ENCODE measurements at regions not wholly inside any gene's neighbourhood (a gene's known extent, or its start where the extent isn't known, plus 50 kb on each side); places are given as distances from the start of the nearest gene placed in this dataset.
"Not testable (repeated sequence)": the region's sequence is repeated elsewhere in the genome, so short reads cannot be mapped to it uniquely, and the experiment has no call there.

DNA sequence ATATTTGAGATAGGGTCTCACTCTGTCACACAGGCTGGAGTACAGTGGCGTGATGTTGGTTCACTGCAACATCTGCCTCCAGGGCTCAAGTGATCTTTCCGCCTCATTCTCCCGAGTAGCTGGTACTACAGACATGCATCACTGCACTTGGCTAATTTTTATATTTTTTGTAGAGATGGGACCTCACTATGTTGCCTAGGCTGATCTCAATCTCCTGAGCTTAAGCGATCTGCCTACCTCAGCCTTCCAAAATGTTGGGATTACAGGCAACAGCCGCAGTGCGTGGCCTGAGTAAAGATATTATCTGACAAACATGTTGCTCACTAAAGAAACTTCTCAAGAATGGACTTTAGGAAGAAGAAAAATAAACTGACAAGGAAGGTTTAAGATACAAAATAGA lies 125.4 kb upstream of the ABCC4 start (continued):
- no peak for TF ChIP-seq ZNF121 (tag by site-specific recombination; IDR thresholded peaks at IDR 0.05)
- TF ChIP-seq, protein P1, sequence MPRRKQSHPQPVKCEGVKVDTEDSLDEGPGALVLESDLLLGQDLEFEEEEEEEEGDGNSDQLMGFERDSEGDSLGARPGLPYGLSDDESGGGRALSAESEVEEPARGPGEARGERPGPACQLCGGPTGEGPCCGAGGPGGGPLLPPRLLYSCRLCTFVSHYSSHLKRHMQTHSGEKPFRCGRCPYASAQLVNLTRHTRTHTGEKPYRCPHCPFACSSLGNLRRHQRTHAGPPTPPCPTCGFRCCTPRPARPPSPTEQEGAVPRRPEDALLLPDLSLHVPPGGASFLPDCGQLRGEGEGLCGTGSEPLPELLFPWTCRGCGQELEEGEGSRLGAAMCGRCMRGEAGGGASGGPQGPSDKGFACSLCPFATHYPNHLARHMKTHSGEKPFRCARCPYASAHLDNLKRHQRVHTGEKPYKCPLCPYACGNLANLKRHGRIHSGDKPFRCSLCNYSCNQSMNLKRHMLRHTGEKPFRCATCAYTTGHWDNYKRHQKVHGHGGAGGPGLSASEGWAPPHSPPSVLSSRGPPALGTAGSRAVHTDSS (tag by site-specific recombination; IDR thresholded peaks at IDR 0.05), result no peak
- TF ChIP-seq ZNF239 (tag by site-specific recombination; IDR thresholded peaks at IDR 0.05), result no peak
- no peak for TF ChIP-seq ZBTB48 (tag by site-specific recombination; IDR thresholded peaks at IDR 0.05)
- TF ChIP-seq ZBTB1 (tag by site-specific recombination; IDR thresholded peaks at IDR 0.05), result no peak
- no peak for TF ChIP-seq ZNF16 (tag by site-specific recombination; IDR thresholded peaks at IDR 0.05; ENCODE audit: low read depth)
- no peak for TF ChIP-seq KLF1 (tag by site-specific recombination; IDR thresholded peaks at IDR 0.05)
- TF ChIP-seq ZEB2 (tag by site-specific recombination; IDR thresholded peaks at IDR 0.05), result no peak

- H3K4me3 ChIP-seq (ENCODE audit: low read depth, low read length); H3K36me3 ChIP-seq (ENCODE audit: control insufficient read depth in 2 of 2, insufficient read depth in 1 of 2, low read length in 2 of 2); H3K9me3 ChIP-seq (ENCODE audit: control insufficient read depth, insufficient read depth, low read depth, low read length); H3K27ac ChIP-seq (ENCODE audit: extremely low read depth, low read depth, low read length); CTCF ChIA-PET; POLR2A ChIA-PET; H3K4me1 ChIP-seq (ENCODE audit: control insufficient read depth, insufficient read depth, low read length): not testable (repeated sequence)
These were observed 122.0 kb upstream of the CLDN10 start for GRCh38 chr13:95430525-95430924.

GRCh38 chr13:95432141-95432540 lies 120.4 kb upstream of the CLDN10 start:
- CTCF ChIA-PET, result interaction anchor here (1.4 kb wide), 1 partner anchor 243 kb away, joined by 5 read pairs; no protein-coding TSS in a partner anchor
- POLR2A ChIA-PET, result no interaction called here
- H3K4me1 ChIP-seq (ENCODE audit: control insufficient read depth, insufficient read depth, low read length), result no peaks in the 10 kb centered on the region
- no peaks in the 10 kb centered on the region for H3K9me3 ChIP-seq (ENCODE audit: control insufficient read depth, insufficient read depth, low read depth, low read length)
- H3K27ac ChIP-seq (ENCODE audit: extremely low read depth, low read depth, low read length), result no peak overlapping the region
- H3K4me3 ChIP-seq (ENCODE audit: low read depth, low read length), result no peak overlapping the region
- no peaks in the 10 kb centered on the region for H3K36me3 ChIP-seq (ENCODE audit: control insufficient read depth in 2 of 2, insufficient read depth in 1 of 2, low read length in 2 of 2)
- TF ChIP-seq ZNF433 (tag by site-specific recombination; IDR thresholded peaks at IDR 0.05; ENCODE audit: low read depth) (no peak), ZNF560 (tag by site-specific recombination; IDR thresholded peaks at IDR 0.05; ENCODE audit: borderline replicate concordance) (no peak), ZNF214 (tag by site-specific recombination; IDR thresholded peaks at IDR 0.05; ENCODE audit: borderline replicate concordance) (no peak), ZNF121 (tag by site-specific recombination; IDR thresholded peaks at IDR 0.05) (no peak), ZNF341 (tag by site-specific recombination; IDR thresholded peaks at IDR 0.05; ENCODE audit: low read depth) (no peak), HOXD13 (CRISPR knock-in tag; IDR thresholded peaks at IDR 0.05; ENCODE audit: borderline replicate concordance) (no peak), ZBTB11 (tag by site-specific recombination; conservative IDR thresholded peaks at IDR 0.05; ENCODE audit: low read depth) (no peak), ZNF664 (tag by site-specific recombination; IDR thresholded peaks at IDR 0.05) (no peak), ZBTB8A (tag by site-specific recombination; IDR thresholded peaks at IDR 0.05) (no peak), ZFP69B (tag by site-specific recombination; IDR thresholded peaks at IDR 0.05) (no peak), ZNF704 (tag by site-specific recombination; IDR thresholded peaks at IDR 0.05) (no peak), ZNF266 (tag by site-specific recombination; IDR thresholded peaks at IDR 0.05; ENCODE audit: low read depth) (no peak), ZNF26 (tag by site-specific recombination; IDR thresholded peaks at IDR 0.05) (no peak), ZSCAN23 (tag by site-specific recombination; IDR thresholded peaks at IDR 0.05) (no peak), ZNF610 (tag by site-specific recombination; IDR thresholded peaks at IDR 0.05; ENCODE audit: borderline replicate concordance) (no peak), WT1 (tag by site-specific recombination; IDR thresholded peaks at IDR 0.05) (no peak)
- TF ChIP-seq, protein P2, sequence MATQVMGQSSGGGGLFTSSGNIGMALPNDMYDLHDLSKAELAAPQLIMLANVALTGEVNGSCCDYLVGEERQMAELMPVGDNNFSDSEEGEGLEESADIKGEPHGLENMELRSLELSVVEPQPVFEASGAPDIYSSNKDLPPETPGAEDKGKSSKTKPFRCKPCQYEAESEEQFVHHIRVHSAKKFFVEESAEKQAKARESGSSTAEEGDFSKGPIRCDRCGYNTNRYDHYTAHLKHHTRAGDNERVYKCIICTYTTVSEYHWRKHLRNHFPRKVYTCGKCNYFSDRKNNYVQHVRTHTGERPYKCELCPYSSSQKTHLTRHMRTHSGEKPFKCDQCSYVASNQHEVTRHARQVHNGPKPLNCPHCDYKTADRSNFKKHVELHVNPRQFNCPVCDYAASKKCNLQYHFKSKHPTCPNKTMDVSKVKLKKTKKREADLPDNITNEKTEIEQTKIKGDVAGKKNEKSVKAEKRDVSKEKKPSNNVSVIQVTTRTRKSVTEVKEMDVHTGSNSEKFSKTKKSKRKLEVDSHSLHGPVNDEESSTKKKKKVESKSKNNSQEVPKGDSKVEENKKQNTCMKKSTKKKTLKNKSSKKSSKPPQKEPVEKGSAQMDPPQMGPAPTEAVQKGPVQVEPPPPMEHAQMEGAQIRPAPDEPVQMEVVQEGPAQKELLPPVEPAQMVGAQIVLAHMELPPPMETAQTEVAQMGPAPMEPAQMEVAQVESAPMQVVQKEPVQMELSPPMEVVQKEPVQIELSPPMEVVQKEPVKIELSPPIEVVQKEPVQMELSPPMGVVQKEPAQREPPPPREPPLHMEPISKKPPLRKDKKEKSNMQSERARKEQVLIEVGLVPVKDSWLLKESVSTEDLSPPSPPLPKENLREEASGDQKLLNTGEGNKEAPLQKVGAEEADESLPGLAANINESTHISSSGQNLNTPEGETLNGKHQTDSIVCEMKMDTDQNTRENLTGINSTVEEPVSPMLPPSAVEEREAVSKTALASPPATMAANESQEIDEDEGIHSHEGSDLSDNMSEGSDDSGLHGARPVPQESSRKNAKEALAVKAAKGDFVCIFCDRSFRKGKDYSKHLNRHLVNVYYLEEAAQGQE (tag by site-specific recombination; IDR thresholded peaks at IDR 0.05), result no peak
